GM21717 (cell line): ENCODE measurements at regions not wholly inside any gene's neighbourhood (a gene's known extent, or its start where the extent isn't known, plus 50 kb on each side); places are given as distances from the start of the nearest gene placed in this dataset.
"Not testable (repeated sequence)": the region's sequence is repeated elsewhere in the genome, so short reads cannot be mapped to it uniquely, and the experiment has no call there.

ENCODE experiments used
- ATAC-seq: cut with Tn5 transposase; IDR thresholded peaks from one replicate; pipeline ENCODE4 v1.9.1; 2021; ENCODE audit warnings: mild to moderate bottlenecking, moderate library complexity; ENCODE audit not compliant: unreplicated experiment

GRCh38 chr13:56012644-56013043 is 1128.1 kb upstream of the PRR20A start:
- no peak for ATAC-seq

GRCh38 chr13:56015919-56016318 is 1124.8 kb upstream of the PRR20A start:
- no peak for ATAC-seq

GRCh38 chr13:56019606-56020005 is 1121.1 kb upstream of the PRR20A start:
- no peak for ATAC-seq

DNA sequence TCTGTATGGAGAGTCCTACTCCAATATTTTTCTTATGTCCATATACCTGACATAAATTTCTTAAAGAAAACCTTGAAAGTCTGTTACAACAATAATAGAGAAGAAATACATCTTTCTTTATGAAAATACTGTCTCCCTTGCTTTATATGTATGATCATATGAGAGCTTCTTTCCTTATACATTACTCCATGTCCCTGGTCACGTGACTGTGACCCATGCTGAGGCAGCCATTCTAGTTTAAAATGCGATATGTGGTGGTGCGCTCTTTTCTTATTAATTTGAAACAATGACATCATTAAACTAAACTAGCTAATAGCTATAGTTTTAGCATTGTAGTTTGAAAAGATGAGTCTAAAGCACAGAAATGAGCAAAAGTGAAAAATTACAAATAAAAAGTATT is 1120.3 kb upstream of the PRR20A start:
- no peak for ATAC-seq

- no peak for ATAC-seq
Measured at GRCh38 chr13:56039992-56040391, 1100.7 kb upstream of the PRR20A start.

- ATAC-seq = no peak
Measured at GRCh38 chr13:56066321-56066720, 1074.4 kb upstream of the PRR20A start.

DNA sequence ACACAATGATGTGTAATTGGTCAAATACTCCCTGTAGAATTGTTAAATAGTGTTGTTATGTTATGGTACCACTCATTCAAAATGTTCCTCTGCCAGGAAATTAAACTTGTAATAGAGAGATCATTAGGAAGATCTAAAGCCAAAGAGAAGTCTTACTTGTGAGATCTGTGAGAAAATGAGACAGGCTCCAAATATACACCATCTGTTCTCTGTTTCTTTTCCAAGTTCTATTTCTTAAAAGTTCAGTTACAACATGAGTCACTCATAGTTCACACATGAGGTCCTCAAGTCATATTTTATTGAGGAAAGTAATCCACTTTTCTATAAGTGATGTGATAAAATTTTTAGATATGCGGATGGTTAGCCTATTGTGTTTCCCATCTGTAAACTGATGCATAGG is 1038.1 kb upstream of the PRR20A start:
- no peak for ATAC-seq

GRCh38 chr13:56110751-56111150 is 1030.0 kb upstream of the PRR20A start:
- no peak for ATAC-seq

GRCh38 chr13:56134524-56134923 is 1006.2 kb upstream of the PRR20A start:
- no peak for ATAC-seq

DNA sequence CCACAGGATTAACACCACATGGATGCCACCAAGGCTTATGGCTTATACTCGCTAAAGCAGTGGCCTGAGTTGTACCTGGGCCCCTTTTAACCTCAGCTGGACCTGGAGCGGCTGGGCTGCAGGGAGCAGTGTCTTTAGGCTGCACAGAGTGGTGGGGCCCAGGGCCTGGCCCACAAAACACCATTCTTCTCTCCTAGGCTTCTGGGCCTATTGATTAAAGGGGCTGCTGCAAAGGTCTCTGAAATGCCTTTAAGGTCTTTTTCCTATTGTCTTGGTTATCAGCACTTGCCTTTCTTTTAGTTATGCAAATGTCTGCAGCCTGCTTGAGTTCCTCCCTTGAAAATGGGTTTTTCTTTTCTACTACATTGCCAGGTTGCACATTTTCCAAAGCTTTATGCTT is 973.9 kb upstream of the PRR20A start:
- no peak for ATAC-seq

DNA sequence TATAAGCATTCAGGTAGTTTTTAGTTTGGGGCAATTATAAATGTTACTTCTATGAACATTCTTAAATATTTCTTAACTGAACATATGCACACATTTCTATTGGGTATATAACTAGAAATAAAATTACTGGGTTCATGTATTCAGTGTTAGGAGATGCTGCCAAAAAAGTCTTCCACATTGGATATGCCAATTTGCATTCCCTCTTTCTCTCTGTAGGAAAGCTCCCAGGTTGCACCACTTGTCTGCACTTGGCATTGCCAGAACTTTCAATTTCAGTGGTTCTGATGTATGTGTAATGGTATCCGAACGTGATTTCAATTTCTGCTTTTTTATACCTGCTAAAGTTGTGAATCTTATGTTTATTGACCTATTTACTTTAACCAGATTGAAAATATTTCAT is 972.1 kb upstream of the PRR20A start:
- no peak for ATAC-seq

DNA sequence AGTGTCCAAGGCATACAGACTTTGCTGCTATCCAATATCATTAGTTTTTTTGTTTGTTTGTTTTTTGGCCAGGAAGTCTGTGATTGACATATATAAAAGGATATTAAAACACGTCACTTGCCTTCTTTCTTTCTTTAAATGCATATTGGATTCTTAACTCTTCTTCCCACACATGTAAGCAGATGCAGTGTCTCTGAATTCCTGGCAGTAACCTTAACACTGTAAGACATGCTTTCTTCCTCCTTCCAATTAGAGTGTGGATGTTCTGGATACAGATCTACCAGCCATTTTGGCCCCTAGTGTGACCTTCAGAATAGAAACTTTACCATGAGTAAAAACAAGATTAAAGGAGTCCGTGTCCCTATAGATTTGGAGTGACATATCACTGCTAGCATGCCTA is 967.4 kb upstream of the PRR20A start:
- ATAC-seq = no peak

- no peak for ATAC-seq
Measured at GRCh38 chr13:56182598-56182997, 958.1 kb upstream of the PRR20A start.

DNA sequence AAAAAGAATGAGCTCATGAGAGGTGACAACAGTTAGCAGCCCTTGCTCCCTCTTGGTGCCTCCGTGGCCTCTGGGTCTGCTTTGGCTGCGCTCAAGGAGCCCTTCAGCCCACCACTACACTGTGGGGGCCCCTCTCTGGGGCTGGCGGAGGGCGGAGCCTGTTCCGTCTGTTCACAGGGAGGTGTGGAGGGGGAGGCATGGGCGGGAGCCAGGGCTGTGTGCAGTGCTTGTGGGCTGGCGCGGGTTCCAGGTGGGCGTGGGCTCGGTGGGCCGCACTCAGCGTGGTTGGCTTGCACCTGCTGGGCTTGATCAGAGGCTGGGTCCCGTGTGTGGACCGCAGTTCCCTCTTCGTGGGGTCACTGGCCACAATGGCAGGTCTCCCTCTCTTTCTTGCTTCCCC is 953.4 kb upstream of the PRR20A start:
- ATAC-seq = no peak

- ATAC-seq = not testable (repeated sequence)
Measured at GRCh38 chr13:56188582-56188981, 952.1 kb upstream of the PRR20A start.

DNA sequence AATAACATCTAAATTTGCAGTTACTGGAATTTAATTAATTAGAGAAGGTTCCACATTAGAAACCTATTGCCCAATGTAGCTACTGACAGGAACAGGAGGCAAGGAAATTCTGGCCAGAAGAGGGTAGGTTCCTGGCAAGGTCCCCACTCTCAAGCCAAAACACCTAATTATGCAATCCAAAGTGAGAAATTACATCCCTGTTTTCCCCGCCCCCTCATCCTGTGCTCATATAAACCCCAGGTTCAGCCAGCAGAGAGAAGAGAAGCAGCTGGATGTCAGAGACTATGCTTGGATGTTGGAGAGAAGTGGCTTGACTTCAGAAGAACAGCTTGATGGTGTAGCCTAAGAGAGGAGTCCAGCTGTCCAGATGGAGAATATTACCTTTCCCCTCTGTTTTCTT is 951.3 kb upstream of the PRR20A start:
- no peak for ATAC-seq

DNA sequence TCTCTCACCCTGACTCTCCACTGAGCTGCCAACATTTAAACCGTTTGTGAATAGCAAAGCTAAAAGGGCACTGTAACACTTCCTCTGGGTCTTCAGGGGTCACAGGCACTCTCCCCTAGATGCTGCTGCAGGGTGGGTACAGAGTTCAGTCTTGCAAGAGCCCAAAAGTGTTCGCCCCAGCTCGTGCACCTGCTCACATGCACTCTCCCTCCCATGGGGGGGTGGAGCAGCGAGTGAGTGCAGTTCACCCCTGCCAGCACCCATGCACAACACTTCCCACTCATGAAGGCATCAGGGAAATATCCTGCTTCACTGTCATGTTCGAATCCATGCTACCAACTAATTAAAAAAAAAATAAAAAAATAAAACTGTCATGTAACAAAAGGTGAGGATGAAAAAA is 950.7 kb upstream of the PRR20A start:
- ATAC-seq = no peak

DNA sequence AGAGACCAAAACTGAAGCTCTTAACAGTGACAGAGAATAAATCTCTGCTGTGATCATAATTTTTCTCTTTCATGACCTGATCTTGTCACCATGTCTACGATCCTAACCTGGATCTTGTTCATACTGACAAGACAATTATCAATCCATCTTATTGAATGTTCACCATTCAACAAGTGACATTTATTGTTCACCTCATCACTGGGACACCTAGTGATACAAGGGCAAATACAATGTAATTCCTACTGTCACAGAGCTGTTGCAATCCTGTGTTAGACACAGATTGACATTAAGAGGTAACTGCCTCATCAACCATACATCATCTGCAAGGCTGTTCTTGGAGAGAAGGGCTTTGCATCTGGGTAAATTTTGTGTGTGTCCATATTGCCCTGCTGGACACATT is 942.4 kb upstream of the PRR20A start:
- no peak for ATAC-seq

DNA sequence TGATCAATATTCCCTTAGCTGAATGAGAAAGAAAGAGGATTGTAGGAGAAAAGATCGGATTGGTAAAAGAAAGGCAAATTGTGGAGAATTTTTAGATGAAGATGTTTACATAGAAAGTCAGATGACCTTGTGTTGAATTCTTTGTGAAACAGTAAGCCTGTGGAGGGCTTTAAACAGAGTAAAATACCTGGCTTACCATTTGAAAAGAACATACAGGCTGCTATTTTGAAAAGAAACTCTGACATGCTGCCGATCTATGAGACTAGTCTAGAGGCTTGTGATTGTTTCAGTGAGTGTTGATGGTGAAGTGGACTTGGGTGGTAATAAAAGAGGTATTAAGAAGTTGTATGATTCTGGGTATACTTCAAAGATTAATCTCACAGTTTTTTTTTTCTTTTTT is 938.9 kb upstream of the PRR20A start:
- ATAC-seq = no peak

DNA sequence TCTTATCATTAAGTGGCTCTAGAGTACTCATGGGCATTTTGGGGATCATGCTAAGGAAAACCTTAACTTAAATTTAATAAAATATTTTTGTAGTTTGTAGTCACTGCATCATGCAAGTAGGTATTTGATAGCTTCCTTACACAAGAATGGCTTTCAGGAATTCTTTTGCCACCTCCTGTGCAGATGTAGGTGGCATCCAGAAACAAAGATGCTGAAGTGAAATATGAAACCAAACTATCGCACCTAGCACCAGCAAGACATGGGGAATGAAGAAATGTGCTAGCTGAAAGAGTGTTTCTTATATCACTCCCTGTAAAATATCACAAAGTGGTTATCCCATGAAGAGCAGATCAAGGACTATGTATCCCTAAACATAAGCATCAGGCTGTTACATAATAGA is 924.5 kb upstream of the PRR20A start:
- no peak for ATAC-seq

- no peak for ATAC-seq
Measured at GRCh38 chr13:56247692-56248091, 893.0 kb upstream of the PRR20A start.

- no peak for ATAC-seq
Measured at GRCh38 chr13:56271686-56272085, 869.0 kb upstream of the PRR20A start.

DNA sequence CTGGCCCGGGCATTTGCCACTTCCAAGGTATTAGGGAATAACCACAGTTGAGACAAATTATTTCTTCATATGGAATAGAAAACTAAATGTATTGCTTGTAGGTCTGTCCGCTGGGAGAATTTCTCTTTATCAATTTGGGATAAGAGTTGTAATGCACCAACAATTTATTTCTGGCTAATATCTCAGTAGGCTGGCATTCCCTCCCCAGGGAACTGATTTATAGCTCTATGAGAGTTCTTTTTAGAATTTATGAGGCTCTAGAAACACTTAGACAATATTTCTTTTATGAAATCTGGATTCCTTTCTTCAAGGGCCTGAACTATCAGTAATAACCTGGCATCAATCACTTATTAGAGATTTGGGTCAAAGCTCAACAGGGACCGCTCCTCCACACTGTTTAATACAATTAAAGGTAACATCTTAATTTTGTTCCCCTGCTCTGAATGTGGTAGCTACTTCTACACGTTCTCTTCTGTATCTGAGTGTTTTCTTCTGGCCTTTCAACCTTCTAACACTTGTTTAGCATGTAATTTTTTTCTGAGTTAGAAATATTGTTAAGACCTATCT is 857.4 kb upstream of the PRR20A start:
- ATAC-seq = no peak

DNA sequence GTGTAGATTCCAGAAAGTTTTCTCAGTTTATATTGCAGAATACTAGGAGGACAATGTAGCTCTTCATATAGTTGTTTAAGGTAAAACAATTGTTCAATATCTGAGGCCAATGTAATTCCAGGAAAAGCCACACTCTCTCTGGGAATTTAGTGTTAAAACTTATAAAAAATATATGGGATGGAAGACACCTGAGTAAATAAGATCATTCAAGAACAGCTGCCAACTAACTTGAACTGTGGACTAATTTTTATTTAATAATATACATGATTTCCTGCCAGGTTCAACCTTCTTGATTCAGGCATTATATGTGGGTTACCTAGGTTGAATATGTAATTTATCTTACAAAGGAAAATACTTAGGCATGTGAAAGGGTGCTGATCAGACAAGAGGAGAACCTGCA is 841.1 kb upstream of the PRR20A start:
- no peak for ATAC-seq
